ENCODE measurements at regions not wholly inside any gene's neighbourhood (a gene's known extent, or its start where the extent isn't known, plus 50 kb on each side); places are given as distances from the start of the nearest gene placed in this dataset.
"Not testable (repeated sequence)": the region's sequence is repeated elsewhere in the genome, so short reads cannot be mapped to it uniquely, and the experiment has no call there.

DNA sequence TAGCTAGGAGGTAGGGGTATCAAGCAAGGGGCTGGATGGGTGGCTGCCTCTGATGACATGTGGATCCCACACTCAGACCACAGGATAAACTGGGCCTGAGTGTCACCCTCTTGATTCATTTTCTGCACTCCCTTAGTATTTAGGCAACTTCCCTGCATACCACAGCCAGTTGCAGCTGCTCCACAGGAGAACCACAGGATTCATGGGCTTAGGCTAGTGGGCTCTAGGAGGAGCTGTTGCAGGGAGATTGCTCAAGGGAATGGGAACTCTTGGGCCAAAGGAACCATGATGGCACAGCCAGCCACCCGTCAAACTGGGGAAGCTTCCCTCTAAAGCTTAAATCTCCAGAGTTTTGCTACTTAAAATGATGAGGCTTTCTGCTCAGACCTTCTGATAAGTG is 269.7 kb upstream of the ASIC2 start:
- DNase-seq (ENCODE audit: low spot score): no peak

DNA sequence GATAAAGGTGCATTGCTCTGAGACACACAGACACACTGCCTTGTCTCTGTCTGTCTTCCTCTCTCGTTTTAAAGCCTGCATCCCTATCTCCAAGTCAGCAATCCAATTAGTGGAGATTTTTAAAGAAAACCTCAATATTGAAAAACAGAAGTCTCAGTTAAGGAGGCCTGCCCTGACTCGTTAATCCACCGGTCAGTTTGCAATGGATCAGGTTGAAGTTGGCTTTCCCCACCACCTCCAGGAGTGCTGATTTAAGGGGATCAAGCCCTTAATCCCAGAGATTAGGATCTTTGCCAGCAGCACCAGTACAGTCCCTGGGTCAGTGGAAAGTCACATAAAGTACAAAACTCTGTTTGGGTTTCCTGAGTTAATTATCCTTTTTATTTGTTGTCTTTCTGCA is 271.1 kb upstream of the ASIC2 start:
- no peak for DNase-seq (ENCODE audit: low spot score)

DNA sequence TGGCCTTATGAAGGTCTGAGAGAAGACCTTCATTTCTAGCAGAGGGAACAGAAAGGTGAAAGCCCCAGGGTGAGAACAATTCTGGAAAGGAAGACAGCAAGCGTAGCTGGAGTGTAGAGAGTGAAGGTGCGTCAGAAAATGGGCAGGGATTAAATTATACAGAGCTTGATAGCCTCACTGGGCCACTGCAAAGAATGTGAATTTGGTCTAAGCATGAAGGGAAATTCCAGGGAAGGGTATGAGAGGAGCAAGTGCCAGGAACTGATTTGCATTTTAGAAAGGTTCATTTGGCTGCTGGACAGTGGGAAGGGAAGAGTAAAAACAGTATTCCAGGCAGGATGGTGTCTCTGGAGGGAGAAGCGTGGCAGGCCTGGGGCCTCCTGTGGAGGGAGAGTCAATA is 274.1 kb upstream of the ASIC2 start:
- DNase-seq (ENCODE audit: low spot score): no peak

GRCh38 chr17:33572615-33573014 is 279.5 kb upstream of the ASIC2 start:
- DNase-seq (ENCODE audit: low spot score): no peak

GRCh38 chr17:33574942-33575445 is 281.9 kb upstream of the ASIC2 start:
- no peak for DNase-seq (ENCODE audit: low spot score)

DNA sequence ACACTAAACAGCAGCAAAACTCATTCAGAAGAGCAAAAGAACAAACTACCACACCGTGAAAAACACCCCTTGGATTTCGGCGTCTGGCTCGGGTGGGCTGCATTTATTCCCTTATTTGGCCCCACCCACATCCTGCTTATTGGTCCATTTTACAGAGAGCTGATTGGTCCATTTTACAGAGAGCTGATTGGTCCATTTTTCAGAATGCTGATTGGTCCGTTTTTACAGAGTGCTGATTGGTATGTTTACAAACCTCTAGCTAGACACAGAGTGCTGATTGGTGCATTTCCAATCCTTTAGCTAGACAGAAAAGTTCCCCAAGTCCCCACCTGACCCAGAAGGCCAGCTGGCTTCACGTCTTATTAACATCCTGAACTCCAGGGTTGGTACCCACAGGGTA is 286.6 kb upstream of the ASIC2 start:
- DNase-seq (ENCODE audit: low spot score): not testable (repeated sequence)

DNA sequence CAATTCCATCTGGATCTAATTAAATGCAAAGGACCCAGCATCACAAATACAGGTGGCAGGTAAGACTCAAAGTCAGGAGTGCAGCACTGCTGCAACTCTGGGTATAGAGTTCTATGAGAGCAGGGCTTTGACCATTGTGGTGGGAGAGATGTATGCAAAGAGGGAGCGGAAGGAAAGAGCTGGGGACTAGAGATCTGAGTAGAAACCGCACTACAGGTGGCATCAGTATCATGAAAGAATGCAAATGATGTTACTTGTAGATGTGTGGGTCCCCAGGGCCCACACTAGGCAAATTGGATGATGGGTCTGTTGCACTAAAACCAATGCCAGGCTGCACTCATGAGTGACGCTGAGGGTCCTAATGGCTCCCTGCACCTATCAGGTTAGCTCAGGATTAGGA is 287.1 kb upstream of the ASIC2 start:
- DNase-seq (ENCODE audit: low spot score): no peak

- DNase-seq (ENCODE audit: low spot score): no peak
These were observed 289.6 kb upstream of the ASIC2 start for GRCh38 chr17:33582661-33583060.

DNA sequence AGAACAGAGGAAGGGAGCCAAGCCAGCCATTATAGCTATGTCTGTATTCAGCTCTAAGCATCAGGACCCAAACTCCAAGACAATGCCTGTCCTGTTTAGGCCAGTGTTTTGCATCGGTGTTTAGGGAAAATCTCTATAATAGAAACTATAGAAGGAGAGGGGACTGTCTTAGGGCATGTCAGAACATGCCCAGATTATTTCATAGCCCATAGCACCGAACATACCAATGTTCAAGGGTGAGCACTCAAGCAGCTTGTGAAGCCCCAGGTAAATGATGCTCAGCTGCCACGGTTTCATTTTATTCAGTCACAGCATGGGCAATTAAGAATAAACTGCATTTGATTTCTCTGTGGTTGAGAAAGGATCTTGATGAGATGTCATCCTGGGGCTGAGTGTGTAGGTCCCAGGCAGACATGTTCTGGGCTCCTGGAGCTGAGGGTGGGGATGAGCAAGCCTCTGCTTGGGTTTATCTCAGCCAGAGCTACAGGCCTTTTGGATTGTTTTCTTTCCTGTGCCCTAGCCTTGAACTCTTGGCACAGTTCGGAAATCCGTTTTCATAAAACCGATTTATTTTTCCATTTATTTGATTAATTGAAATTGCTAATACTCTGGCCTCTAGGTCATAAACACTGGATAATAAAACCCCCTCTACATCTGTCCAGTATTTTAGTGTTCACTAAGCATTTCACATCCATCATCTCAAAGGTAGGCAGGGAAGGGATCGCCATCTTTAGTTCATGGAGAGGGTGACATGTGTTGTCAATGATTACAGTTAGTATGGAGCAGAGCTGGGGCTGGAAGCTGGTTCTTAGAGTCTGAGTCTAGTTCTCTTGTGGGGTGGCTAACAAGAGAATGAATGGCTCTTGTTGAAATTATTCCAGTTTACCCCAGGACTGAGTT is 290.7 kb upstream of the ASIC2 start:
- DNase-seq (ENCODE audit: low spot score): peak; percentile 6

GRCh38 chr17:33593991-33594390 is 300.9 kb upstream of the ASIC2 start:
- DNase-seq (ENCODE audit: low spot score): no peak

DNA sequence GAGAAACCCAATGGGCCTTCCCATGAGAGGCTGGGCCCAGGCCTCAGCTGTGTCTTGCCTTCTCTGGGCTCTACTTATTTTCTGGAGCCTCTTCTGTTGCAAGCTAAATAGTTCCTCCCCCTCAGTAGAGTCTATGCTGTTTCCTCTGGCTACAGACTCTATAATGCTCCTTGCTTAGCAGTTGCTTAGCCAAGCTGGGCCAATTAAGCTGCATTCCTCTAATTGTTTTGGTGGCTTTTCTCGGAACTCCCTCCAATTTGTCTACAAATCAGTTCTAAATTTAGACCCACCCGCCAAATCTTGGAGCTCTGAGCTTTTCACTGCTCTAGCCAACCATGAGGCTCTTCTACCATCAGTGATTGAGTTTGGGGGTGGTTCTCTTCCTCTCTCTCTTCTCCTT is 302.7 kb upstream of the ASIC2 start:
- no peak for DNase-seq (ENCODE audit: low spot score)

DNA sequence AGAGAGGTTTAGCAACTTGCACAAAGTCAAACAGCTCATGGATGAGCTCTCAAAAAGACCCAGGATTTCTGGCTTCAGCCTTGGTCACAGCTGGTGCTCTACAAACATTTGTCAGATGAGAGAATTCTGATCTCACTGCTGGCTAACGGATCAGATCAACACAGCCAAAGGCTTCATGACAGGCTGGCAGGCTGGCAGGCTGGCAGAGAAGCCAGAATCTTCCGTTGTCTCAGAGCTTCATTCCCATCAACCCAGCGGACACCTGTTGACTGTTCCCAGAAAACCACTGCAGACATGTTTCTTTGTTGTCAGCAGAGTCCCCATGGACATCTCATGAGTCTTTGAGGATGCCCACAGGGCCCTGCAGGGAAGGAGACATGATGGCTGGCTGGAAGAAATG is 303.8 kb upstream of the ASIC2 start:
- no peak for DNase-seq (ENCODE audit: low spot score)

GRCh38 chr17:33598797-33599196 is 305.7 kb upstream of the ASIC2 start:
- DNase-seq (ENCODE audit: low spot score): no peak

DNA sequence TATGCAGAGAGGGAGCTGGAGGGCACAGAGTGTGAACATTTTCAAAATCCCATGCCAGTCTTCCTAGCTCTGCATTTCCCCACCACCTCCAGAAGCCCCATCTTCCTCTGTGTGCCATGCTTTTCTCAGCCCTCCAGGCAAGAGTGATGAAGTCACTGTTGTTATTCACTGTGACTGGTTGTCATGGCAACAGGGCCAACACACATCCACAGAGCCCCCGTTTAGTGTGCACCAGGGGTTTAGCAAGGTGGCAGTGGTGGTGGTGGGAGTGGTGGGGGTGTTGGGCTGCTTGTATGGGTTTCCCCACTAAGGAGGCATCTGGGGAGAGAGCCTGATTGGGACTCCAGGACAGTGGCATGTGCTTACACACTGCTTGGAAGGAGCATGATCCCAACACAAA is 309.9 kb upstream of the ASIC2 start:
- DNase-seq (ENCODE audit: low spot score): no peak

DNA sequence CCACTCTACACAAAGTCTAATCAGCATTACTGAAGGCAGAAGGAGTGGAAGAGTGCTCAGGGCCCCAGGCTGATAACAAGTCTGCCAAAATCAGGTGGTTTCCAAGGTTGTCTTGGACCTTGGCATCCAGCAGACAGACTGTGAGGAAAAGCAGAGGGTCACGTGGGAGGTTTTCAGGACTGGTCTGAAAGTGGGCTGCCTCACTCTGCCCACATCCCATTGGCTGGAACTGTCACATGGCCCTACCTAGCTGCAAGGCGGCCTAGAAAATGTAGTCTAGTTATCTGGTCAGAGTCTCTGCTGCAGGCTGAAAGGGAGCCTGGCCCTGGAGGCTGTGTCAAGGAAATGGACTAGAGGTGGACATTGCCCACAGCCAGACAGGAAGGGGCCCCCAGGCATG is 310.7 kb upstream of the ASIC2 start:
- no peak for DNase-seq (ENCODE audit: low spot score)

DNA sequence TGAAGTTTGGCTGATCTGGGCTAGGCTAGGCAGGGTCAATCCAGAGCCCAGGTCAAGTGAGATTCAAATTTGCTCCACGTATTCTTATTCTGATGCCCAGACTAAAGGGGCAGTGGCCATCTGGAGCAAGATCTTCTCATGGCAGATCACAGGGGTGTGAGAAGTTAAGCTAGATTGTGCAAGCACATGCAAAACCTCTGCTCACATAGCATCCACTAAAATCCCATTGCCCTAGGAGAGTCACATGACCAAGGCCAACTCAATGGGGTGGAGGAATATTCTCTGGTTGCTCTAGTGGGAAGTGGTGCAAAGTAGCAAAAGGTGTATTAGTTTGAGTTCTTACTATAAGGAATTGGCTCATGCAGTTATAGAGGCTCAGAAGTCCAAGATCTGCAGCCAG is 318.4 kb upstream of the ASIC2 start:
- no peak for DNase-seq (ENCODE audit: low spot score)

DNA sequence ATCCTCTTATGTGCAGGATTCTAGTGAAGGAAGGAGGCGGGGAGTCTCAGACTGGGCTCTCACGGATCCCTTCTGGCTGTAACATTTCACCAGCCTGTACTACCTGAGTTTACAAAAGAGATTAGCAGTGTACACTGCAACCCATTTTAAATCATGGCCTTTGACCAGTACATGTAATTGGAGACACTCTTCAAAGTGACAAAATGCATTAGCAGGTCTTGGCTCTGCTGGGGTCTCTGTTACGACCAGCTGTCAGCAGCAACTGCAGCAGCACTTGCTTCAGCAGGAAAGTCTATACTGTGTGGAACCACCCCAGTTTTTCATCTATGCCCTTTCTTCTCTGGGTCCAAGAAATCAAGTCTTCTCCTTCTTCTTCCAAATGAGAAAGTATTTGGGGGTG is 322.8 kb upstream of the ASIC2 start:
- no peak for DNase-seq (ENCODE audit: low spot score)

GRCh38 chr17:33623841-33624240 is 330.7 kb upstream of the ASIC2 start:
- DNase-seq (ENCODE audit: low spot score): no peak

DNA sequence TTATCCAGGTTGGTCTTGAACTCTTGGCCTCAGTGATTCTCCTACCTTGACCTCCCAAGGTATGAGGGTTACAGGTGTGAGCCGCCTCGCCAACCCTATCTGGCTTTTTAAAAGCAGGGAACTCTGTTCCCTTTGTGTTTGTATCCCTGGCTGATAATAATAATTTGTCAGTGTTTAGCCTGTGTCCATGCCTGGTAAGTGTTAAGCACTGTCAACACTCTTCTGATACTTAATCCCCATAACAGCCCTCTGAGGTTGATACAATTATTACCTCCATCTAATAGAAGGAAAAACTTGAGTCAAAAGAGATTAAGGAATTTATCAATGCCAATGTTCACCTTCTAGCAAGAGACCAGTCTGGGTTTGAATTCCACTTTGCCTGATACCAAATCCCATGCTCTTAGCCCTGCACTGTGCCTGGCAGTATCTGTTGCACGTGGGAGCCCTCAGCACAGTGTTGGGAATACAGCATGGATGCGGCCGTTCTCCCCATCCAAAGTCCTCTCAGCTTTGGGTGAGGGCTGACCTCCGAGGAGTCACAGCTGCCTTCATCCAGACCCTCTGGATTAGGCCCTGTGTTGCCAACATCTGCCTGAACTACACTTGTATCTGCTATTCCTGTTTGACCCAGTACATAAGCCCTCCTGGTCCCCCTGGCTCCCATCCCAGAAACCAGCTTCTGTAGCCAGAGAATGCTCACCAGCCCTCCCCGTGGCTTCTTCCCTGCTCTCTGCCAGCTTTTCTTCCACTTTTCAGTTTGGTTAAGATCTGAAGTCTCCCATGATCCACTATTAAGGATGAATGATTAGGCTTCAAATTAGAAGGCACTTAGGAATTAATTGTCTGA is 335.6 kb upstream of the ASIC2 start:
- DNase-seq (ENCODE audit: low spot score): no peak

DNA sequence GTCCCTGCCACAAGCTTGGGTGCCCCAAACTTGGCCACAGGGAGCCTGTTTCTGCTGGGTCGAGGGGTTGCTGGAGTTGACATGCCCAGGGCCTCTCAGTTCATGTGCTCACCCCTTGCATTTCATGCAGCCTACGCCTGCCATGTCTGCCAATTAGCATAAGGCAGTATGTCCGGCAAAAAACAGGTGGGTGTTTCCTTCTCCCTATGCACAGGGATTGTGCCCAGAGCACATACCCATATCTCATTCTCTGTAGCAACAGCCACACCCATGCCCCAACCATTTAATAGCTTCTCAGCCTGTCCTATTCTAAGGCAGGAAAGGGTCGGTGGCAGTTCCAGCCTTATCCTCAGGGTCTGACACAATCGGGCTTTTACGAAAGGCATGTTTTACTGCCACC is 340.4 kb upstream of the ASIC2 start:
- no peak for DNase-seq (ENCODE audit: low spot score)

GRCh38 chr17:33637534-33637933 is 344.4 kb upstream of the ASIC2 start:
- DNase-seq (ENCODE audit: low spot score): no peak

DNA sequence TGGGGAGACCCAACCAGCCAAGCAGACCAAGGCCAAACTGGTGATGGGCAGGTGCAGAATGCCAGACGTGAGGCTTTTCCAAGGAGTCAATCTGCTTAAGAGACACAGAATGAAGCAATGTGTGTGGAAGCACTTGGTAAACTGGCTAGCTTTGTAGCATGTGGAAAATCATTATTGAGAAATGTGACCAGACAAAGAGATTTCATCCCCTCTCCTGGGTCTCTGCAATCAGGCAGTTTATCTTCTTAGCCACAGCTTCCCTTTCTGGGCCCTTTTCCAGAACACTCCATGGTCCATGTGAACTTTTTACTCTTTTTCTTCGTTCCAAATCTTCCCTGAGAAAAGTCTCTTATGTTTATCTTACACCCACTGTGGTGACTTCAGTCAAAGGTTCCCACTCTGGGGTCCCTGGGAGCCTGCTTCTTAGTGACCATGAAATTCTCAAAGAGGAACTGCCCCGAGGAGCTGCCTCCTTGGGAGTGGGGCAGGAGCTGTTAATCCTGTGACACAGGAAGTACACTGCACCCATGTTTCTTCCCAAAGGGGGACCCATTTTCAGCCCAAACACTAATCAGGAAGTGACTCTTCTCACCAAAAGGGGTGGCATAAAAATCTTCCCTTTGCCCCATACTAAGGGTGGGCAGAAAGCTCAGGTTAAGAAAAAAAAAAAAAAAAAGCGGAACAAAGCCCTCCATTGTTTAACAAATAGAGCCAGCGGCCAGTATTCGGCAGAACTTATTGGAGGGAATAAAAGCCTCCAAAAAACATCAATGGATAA is 346.2 kb upstream of the ASIC2 start:
- peak; percentile 14 for DNase-seq (ENCODE audit: low spot score)

All from COLO829 (cell line).